HUES48 (cell line): ENCODE measurements at regions not wholly inside any gene's neighbourhood (a gene's known extent, or its start where the extent isn't known, plus 50 kb on each side); places are given as distances from the start of the nearest gene placed in this dataset.

Source experiments
- H3K27ac ChIP-seq: one replicate; pipeline ENCODE4 v1.7.0; 2013; ENCODE audit warnings: low read depth, low read length, inconsistent platforms
- H3K27me3 ChIP-seq: 2 replicates; pipeline ENCODE4 v1.6.1; 2013; ENCODE audit warnings: mild to moderate bottlenecking, low read length; ENCODE audit not compliant: control insufficient read depth, insufficient read depth
- H3K36me3 ChIP-seq: 2 replicates; pipeline ENCODE4 v1.6.1; 2013; ENCODE audit warnings: low read length; ENCODE audit not compliant: control insufficient read depth, insufficient read depth
- H3K4me1 ChIP-seq: 2 replicates; pipeline ENCODE4 v1.6.1; 2013; ENCODE audit warnings: mild to moderate bottlenecking, low read length; ENCODE audit not compliant: control insufficient read depth, insufficient read depth
- H3K4me3 ChIP-seq: 2 replicates; pipeline ENCODE4 v1.5.1; 2013; ENCODE audit warnings: mild to moderate bottlenecking, low read depth, low read length
- H3K9ac ChIP-seq: 2 replicates; pipeline ENCODE4 v1.6.1; 2013; ENCODE audit warnings: mild to moderate bottlenecking, low read depth, low read length, moderate library complexity
- H3K9me3 ChIP-seq: 2 replicates; pipeline ENCODE4 v1.6.1; 2013; ENCODE audit warnings: low read length; ENCODE audit not compliant: control insufficient read depth, insufficient read depth

DNA sequence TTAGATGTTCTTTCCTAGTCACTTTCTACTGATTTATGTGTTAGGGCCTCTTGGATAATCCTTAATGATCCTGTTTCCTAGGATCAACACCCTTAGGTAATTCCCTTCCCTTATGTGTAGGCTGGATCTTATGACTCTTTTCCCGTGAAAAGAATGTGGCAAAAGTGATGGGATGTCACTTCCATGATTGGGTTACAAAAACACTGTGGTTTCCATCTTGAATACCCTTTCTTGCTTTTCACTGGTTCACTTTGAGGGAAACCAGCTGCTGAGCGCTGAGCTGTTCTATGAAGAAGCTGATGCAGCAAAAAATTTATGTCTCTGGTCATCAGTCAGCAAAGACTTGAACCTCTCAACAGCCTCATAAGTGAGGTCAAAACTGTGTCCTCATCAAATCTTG, 609.4 kb downstream of the OLFM4 start:
- H3K27ac ChIP-seq: no peak overlapping the region
- no peak overlapping the region for H3K4me3 ChIP-seq
- H3K36me3 ChIP-seq: no peaks in the 10 kb centered on the region
- no peak overlapping the region for H3K9ac ChIP-seq
- no peaks in the 10 kb centered on the region for H3K27me3 ChIP-seq
- H3K9me3 ChIP-seq: no peaks in the 10 kb centered on the region
- H3K4me1 ChIP-seq: peaks cover 8% of the 10 kb centered on the region; the same call in 1 of the 2 replicates

- no peak overlapping the region for H3K27ac ChIP-seq
- H3K27me3 ChIP-seq: no peaks in the 10 kb centered on the region
- H3K9me3 ChIP-seq: no peaks in the 10 kb centered on the region
These were observed 613.7 kb downstream of the OLFM4 start for GRCh38 chr13:53642306-53642705.

GRCh38 chr13:53648673-53649072, 620.1 kb downstream of the OLFM4 start:
- no peak overlapping the region for H3K27ac ChIP-seq
- H3K4me1 ChIP-seq: no peaks in the 10 kb centered on the region
- H3K9me3 ChIP-seq: no peaks in the 10 kb centered on the region
- H3K9ac ChIP-seq: no peak overlapping the region
- no peaks in the 10 kb centered on the region for H3K36me3 ChIP-seq
- H3K4me3 ChIP-seq: no peak overlapping the region
- no peaks in the 10 kb centered on the region for H3K27me3 ChIP-seq

More at GRCh38 chr13:53642306-53642705, 613.7 kb downstream of the OLFM4 start:
- no peak overlapping the region for H3K4me3 ChIP-seq
- no peaks in the 10 kb centered on the region for H3K36me3 ChIP-seq
- H3K9ac ChIP-seq: no peak overlapping the region
- peaks cover 8% of the 10 kb centered on the region; the same call in 1 of the 2 replicates for H3K4me1 ChIP-seq

GRCh38 chr13:53672005-53672404, 643.4 kb downstream of the OLFM4 start:
- H3K36me3 ChIP-seq: no peaks in the 10 kb centered on the region
- no peak overlapping the region for H3K27ac ChIP-seq
- H3K4me1 ChIP-seq: no peaks in the 10 kb centered on the region
- H3K4me3 ChIP-seq: no peak overlapping the region
- no peaks in the 10 kb centered on the region for H3K27me3 ChIP-seq
- H3K9me3 ChIP-seq: no peaks in the 10 kb centered on the region
- no peak overlapping the region for H3K9ac ChIP-seq

- Histone ChIP-seq H3K27me3 (no peaks in the 10 kb centered on the region), H3K9me3 (no peaks in the 10 kb centered on the region), H3K27ac (no peak overlapping the region), H3K4me3 (no peak overlapping the region), H3K36me3 (no peaks in the 10 kb centered on the region), H3K9ac (no peak overlapping the region), H3K4me1 (no peaks in the 10 kb centered on the region)
These were observed 654.5 kb downstream of the OLFM4 start for GRCh38 chr13:53683146-53683545.

GRCh38 chr13:53683608-53684007, 655.0 kb downstream of the OLFM4 start:
- no peak overlapping the region for H3K9ac ChIP-seq
- H3K4me3 ChIP-seq: no peak overlapping the region
- no peaks in the 10 kb centered on the region for H3K27me3 ChIP-seq
- H3K4me1 ChIP-seq: no peaks in the 10 kb centered on the region
- H3K27ac ChIP-seq: no peak overlapping the region
- H3K9me3 ChIP-seq: no peaks in the 10 kb centered on the region
- H3K36me3 ChIP-seq: no peaks in the 10 kb centered on the region

DNA sequence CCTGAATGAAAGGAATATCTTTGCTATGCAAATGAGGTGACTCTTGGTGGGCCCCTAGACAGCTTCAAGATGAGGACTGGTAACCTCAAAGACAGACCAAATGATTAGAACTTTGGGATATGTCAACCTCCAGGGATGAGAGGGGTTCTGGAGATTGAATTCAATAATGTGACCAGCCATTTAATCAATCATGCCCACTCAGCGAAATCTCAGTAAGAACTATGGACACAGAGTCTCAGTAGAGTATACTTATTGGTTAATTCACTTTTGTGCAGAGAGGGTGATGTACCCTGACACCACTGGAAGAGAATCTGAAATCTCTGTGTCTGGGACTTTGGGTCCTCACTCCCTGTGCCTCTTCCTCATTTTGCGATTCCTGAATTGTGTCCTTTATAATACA, 662.8 kb downstream of the OLFM4 start:
- Histone ChIP-seq H3K27me3 (no peaks in the 10 kb centered on the region), H3K36me3 (no peaks in the 10 kb centered on the region), H3K9ac (no peak overlapping the region), H3K4me3 (no peak overlapping the region), H3K9me3 (no peaks in the 10 kb centered on the region), H3K27ac (no peak overlapping the region), H3K4me1 (peaks cover 22% of the 10 kb centered on the region)

GRCh38 chr13:53694814-53695532, 666.4 kb downstream of the OLFM4 start:
- Histone ChIP-seq H3K27ac (no peak overlapping the region), H3K9me3 (no peaks in the 10 kb centered on the region), H3K4me3 (no peak overlapping the region), H3K27me3 (no peaks in the 10 kb centered on the region), H3K9ac (no peak overlapping the region), H3K36me3 (no peaks in the 10 kb centered on the region), H3K4me1 (peaks cover 22% of the 10 kb centered on the region)

- Histone ChIP-seq H3K9me3 (no peaks in the 10 kb centered on the region), H3K27ac (no peak overlapping the region), H3K9ac (no peak overlapping the region), H3K4me3 (no peak overlapping the region), H3K27me3 (no peaks in the 10 kb centered on the region), H3K36me3 (no peaks in the 10 kb centered on the region), H3K4me1 (0 out of 2 replicates have a peak, but pooled peaks cover 4% of the 10 kb centered on the region)
These were observed 674.9 kb downstream of the OLFM4 start for GRCh38 chr13:53703371-53704080.

DNA sequence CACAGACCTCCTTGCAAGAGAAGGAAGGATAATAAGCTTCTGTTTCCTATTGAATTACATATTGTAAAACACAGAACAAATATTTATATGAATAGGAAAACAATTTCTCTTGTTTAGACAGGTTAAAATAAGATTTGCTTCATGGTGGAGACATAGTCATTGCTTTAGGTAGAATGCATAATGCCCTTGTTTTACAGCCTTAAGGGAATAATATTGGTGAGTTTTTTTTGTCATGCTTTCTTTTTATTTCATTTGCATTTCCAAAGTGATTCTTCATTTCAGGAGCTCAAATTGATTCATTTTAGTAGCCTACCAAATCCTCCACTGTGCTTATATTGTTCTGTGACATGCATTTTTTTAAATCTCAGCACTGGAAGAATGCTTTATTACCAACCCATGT, 690.7 kb downstream of the OLFM4 start:
- H3K9ac ChIP-seq: no peak overlapping the region
- no peaks in the 10 kb centered on the region for H3K36me3 ChIP-seq
- H3K4me1 ChIP-seq: no peaks in the 10 kb centered on the region
- no peak overlapping the region for H3K4me3 ChIP-seq
- H3K27ac ChIP-seq: no peak overlapping the region
- H3K9me3 ChIP-seq: peaks cover 8% of the 10 kb centered on the region
- H3K27me3 ChIP-seq: no peaks in the 10 kb centered on the region

- Histone ChIP-seq H3K27me3 (no peaks in the 10 kb centered on the region), H3K9ac (no peak overlapping the region), H3K36me3 (no peaks in the 10 kb centered on the region), H3K9me3 (no peaks in the 10 kb centered on the region), H3K4me3 (no peak overlapping the region), H3K4me1 (no peaks in the 10 kb centered on the region), H3K27ac (no peak overlapping the region)
These were observed 704.1 kb downstream of the OLFM4 start for GRCh38 chr13:53732664-53733063.
